B cell (primary cell): ENCODE measurements at regions not wholly inside any gene's neighbourhood (a gene's known extent, or its start where the extent isn't known, plus 50 kb on each side); places are given as distances from the start of the nearest gene placed in this dataset.
"Not testable (repeated sequence)": the region's sequence is repeated elsewhere in the genome, so short reads cannot be mapped to it uniquely, and the experiment has no call there.

ENCODE experiments used
- ATAC-seq: fragments of 200-7000 bp; cut with Tn5 transposase; one replicate; pipeline ENCODE4 v1.10.0; 2021; ENCODE audit warnings: low read depth, mild to moderate bottlenecking, moderate number of reproducible peaks, moderate library complexity
- CTCF ChIA-PET: fragments of 350-600 bp; sonication (Branson Sonifier 250); formaldehyde crosslinking; loops from one replicate; lab custom pipeline; 2021; ENCODE audit warnings: antibody characterized with exemption, inconsistent platforms; lab: Charles Lee
- POLR2A ChIA-PET: fragments of 350-600 bp; sonication (Branson Sonifier 250); formaldehyde crosslinking; loops from one replicate; lab custom pipeline; 2021; ENCODE audit warnings: antibody characterized with exemption; lab: Charles Lee
- DNase-seq: peaks from one replicate; pipeline ENCODE4 v3.0.0; 2013
- H2AFZ ChIP-seq: 2 replicates; pipeline ENCODE4 v1.6.1; 2012; ENCODE audit warnings: mild to moderate bottlenecking, low read depth, low read length; ENCODE audit not compliant: insufficient read depth, poor library complexity, severe bottlenecking
- H3K27ac ChIP-seq, 2 donors: 1 replicate in 1 of 2; 2 replicates in 1 of 2; pipeline ENCODE4 v1.5.1; 2012 to 2013; ENCODE audit warnings: low read length in 2 of 2, mild to moderate bottlenecking in 2 of 2, moderate library complexity in 1 of 2
- H3K27me3 ChIP-seq, 4 experiments: fragments of 200-600 bp in 1 of 4; sonication (generic) in 1 of 4; replicated peaks in 1 of 4; 1 replicate in 2 of 4; 2 replicates in 2 of 4; pipeline versions ENCODE4 v1.6.1 to v1.7.0; 2013 to 2016; ENCODE audit warnings: low read length in 3 of 4, mild to moderate bottlenecking in 2 of 4, mixed read lengths in 1 of 4, moderate library complexity in 1 of 4; ENCODE audit not compliant: insufficient read depth in 4 of 4, control insufficient read depth in 3 of 4; ENCODE audit errors: control extremely low read depth in 1 of 4
- H3K36me3 ChIP-seq, 2 experiments: replicated peaks in 1 of 2; 1 replicate in 1 of 2; 2 replicates in 1 of 2; pipeline versions ENCODE4 v1.6.1 to v1.7.1; 2013; ENCODE audit warnings: low read length in 1 of 2; ENCODE audit not compliant: insufficient read depth in 2 of 2, control insufficient read depth in 1 of 2; ENCODE audit errors: control extremely low read depth in 1 of 2, extremely low read depth in 1 of 2
- H3K4me1 ChIP-seq, 2 donors: fragments of 200-600 bp in 1 of 2; sonication (generic) in 1 of 2; 1 replicate in 1 of 2; 2 replicates in 1 of 2; pipeline versions ENCODE4 v1.5.1 to v1.6.1; 2013 to 2017; ENCODE audit warnings: low read length in 2 of 2; ENCODE audit not compliant: control insufficient read depth in 2 of 2, insufficient read depth in 2 of 2
- H3K4me2 ChIP-seq: replicated peaks from 2 replicates; pipeline ENCODE3; 2012; ENCODE audit warnings: mild to moderate bottlenecking, low read depth, low read length; ENCODE audit not compliant: poor library complexity, severe bottlenecking
- H3K4me3 ChIP-seq, 5 experiments: fragments of 200-600 bp in 1 of 5; sonication (generic) in 1 of 5; 1 replicate in 3 of 5; 2 replicates in 2 of 5; pipeline versions ENCODE4 v1.5.1 to v1.7.0; 2011 to 2016; ENCODE audit warnings: low read length in 4 of 5, mild to moderate bottlenecking in 4 of 5, low read depth in 2 of 5, control low read depth in 1 of 5, moderate library complexity in 1 of 5; ENCODE audit not compliant: insufficient read depth in 1 of 5; ENCODE audit errors: control extremely low read depth in 1 of 5, extremely low read depth in 1 of 5
- H3K79me2 ChIP-seq: fragments of 200-600 bp; sonication (generic); one replicate; pipeline ENCODE4 v1.6.0; 2016; ENCODE audit warnings: low read length; ENCODE audit not compliant: control insufficient read depth, insufficient read depth
- H3K9ac ChIP-seq: fragments of 200-600 bp; sonication (generic); 2 replicates; pipeline ENCODE4 v1.6.1; 2017; ENCODE audit warnings: mild to moderate bottlenecking, low read length, moderate library complexity
- H3K9me3 ChIP-seq, 3 donors: one replicate each; pipeline versions ENCODE4 v1.6.1 to v1.7.1; 2013; ENCODE audit warnings: low read length in 2 of 3; ENCODE audit not compliant: control insufficient read depth in 2 of 3, insufficient read depth in 1 of 3; ENCODE audit errors: control extremely low read depth in 1 of 3
- H4K20me1 ChIP-seq: 2 replicates; pipeline ENCODE4 v1.6.0; 2012; ENCODE audit warnings: mild to moderate bottlenecking, low read length; ENCODE audit not compliant: insufficient read depth, control insufficient read depth, poor library complexity, severe bottlenecking
- H3K27ac Mint-ChIP-seq: one replicate; pipeline ENCODE4 v1.8.0; 2021; ENCODE audit warnings: mixed read lengths
- H3K27me3 Mint-ChIP-seq: one replicate; pipeline ENCODE4 v1.8.0; 2021; ENCODE audit warnings: mixed read lengths
- H3K4me1 Mint-ChIP-seq: one replicate; pipeline ENCODE4 v1.8.0; 2021; ENCODE audit warnings: mixed read lengths
- H3K4me3 Mint-ChIP-seq: one replicate; pipeline ENCODE4 v1.8.0; 2021; ENCODE audit warnings: mixed read lengths
- H3K9me3 Mint-ChIP-seq: one replicate; pipeline ENCODE4 v1.8.0; 2022; ENCODE audit warnings: mixed read lengths; ENCODE audit not compliant: insufficient read depth
- WGBS: methylation state at CpG from one replicate; pipeline ENCODE4 v1.1.5; 2013; ENCODE audit warnings: missing lambda C conversion rate; ENCODE audit not compliant: insufficient coverage; 5-methylcytosine and 5-hydroxymethylcytosine counted together
- intact Hi-C: fragments of 100-400 bp; cut with micrococcal nuclease; formaldehyde crosslinking; loops from one replicate; pipeline ENCODE4 v1.10.0; 2022

DNA sequence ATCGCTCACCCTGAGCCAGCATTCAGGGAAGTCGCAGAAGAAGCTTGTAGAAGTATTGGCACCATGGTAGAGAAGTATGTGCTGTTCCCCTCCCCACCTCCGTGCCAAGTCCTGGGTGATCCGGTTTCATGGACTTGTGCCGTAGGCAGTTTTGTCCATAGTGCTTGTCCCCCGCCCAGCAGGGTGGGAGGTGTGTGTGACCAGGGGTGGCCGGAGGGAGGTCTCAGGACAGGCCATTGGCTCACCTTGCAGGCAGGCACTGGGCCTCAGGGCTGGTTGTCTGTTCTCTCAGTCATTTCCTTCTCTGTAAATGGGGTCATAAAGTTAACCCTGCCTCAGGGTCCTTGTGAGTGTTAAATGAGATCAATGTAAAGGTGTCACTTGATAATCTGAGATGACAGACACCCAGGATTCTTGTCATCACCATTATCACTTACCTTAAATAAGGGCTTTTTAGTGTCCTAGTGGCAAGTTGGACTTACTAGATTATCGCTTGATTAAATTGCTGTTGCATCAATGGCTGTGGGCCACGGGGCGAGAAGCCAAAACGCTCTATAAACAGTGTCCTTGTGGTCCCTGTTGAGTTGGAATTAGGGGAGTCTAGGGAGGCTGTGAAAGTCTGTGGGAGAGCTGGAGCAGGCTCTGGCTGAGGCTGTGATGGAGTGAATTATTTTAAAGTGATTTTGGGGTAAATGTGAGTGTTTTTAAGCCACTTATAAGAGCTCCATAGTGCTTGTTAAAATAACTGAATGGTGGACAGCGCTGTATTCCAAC lies 130.0 kb downstream of the MRPL57 start:
- H3K27ac Mint-ChIP-seq, H3K27me3 ChIP-seq, H3K27ac ChIP-seq, H3K27me3 Mint-ChIP-seq, POLR2A ChIA-PET, intact Hi-C loops, H3K9me3 ChIP-seq, H3K36me3 ChIP-seq, H3K9ac ChIP-seq, H3K4me1 ChIP-seq, ATAC-seq, H3K4me3 Mint-ChIP-seq, DNase-seq, CTCF ChIA-PET, H2AFZ ChIP-seq, H3K4me1 Mint-ChIP-seq, H4K20me1 ChIP-seq, H3K4me3 ChIP-seq, H3K79me2 ChIP-seq, H3K4me2 ChIP-seq, H3K9me3 Mint-ChIP-seq: not testable (repeated sequence)
- 96% methylated on average over 8 of the region's 12 CpGs for WGBS

- H3K4me3 ChIP-seq, DNase-seq, H3K9me3 Mint-ChIP-seq, H3K4me1 ChIP-seq, H3K27ac Mint-ChIP-seq, H4K20me1 ChIP-seq, H3K36me3 ChIP-seq, H3K4me2 ChIP-seq, H3K9ac ChIP-seq, H3K79me2 ChIP-seq, H3K9me3 ChIP-seq, intact Hi-C loops, H2AFZ ChIP-seq, H3K27ac ChIP-seq, H3K27me3 Mint-ChIP-seq, POLR2A ChIA-PET, H3K4me3 Mint-ChIP-seq, H3K4me1 Mint-ChIP-seq, CTCF ChIA-PET, ATAC-seq, H3K27me3 ChIP-seq: not testable (repeated sequence)
- 91% methylated on average over 4 of the region's 12 CpGs for WGBS
Measured at GRCh38 chr13:21307158-21307557, 130.7 kb downstream of the MRPL57 start.
